HG03103 (cell line): ENCODE measurements at regions not wholly inside any gene's neighbourhood (a gene's known extent, or its start where the extent isn't known, plus 50 kb on each side); places are given as distances from the start of the nearest gene placed in this dataset.
A peak's percentile ranks its signal among the peaks of the same experiment; 100 is the strongest.

Experiments
- ATAC-seq: cut with Tn5 transposase; IDR thresholded peaks from one replicate; pipeline ENCODE4 v1.9.1; 2021; ENCODE audit warnings: low read depth; ENCODE audit not compliant: unreplicated experiment

GRCh38 chr21:29436650-29437049 is 137.9 kb downstream of the BACH1 start:
- no peak for ATAC-seq

GRCh38 chr21:29441651-29442050 is 142.9 kb downstream of the BACH1 start:
- no peak for ATAC-seq

DNA sequence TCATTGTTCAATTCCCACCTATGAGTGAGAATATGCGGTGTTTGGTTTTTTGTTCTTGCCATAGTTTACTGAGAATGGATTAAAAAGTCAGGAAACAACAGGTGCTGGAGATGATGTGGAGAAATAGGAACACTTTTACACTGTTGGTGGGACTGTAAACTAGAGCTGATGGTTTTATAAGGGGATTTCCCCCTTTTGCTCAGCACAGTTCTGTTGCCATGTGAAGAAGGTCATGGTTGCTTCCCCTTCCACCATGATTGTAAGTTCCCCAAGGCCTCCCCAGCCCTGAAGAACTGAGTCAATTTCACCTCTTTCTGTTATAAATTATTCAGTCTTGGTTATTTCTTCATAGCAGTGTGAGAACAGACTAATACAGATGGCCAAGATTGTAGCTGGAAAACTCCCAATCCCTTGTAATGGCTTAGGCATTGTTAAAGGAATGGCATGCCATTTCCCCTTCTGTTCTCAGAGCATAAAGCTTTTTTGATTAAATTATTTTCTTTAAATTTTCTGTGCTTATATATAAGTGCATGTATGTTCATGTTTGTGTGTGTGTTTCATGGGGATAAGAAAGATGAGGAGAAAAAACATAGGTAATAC is 144.8 kb downstream of the BACH1 start:
- ATAC-seq, result no peak

GRCh38 chr21:29448766-29449165 is 150.0 kb downstream of the BACH1 start:
- ATAC-seq, result no peak

GRCh38 chr21:29449306-29449950 is 150.7 kb downstream of the BACH1 start:
- ATAC-seq, result no peak

- ATAC-seq, result no peak
These were observed 151.3 kb downstream of the BACH1 start for GRCh38 chr21:29450058-29450457.

DNA sequence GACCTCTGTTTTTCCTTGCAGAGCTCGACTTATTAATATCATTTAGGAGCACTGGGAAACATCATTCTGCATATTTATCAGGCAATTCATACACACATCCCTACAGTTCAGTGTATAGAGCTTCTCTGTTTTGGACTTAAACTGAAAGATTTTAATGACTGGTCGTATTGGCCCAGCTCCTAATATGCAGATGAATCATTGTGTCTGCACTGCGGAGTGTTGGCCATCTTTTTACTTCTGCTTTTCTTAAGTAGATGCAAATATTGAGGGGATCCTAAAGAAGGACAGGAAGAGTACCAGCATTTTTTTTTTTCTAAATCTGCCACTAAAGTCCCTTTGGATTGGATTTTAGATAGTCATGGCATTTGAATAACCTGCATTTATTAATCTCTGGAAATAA is 154.8 kb downstream of the BACH1 start:
- ATAC-seq, result peak; percentile 79

GRCh38 chr21:29454179-29454578 is 155.5 kb downstream of the BACH1 start:
- no peak for ATAC-seq

- no peak for ATAC-seq
These were observed 163.8 kb downstream of the BACH1 start for GRCh38 chr21:29462479-29462878.

DNA sequence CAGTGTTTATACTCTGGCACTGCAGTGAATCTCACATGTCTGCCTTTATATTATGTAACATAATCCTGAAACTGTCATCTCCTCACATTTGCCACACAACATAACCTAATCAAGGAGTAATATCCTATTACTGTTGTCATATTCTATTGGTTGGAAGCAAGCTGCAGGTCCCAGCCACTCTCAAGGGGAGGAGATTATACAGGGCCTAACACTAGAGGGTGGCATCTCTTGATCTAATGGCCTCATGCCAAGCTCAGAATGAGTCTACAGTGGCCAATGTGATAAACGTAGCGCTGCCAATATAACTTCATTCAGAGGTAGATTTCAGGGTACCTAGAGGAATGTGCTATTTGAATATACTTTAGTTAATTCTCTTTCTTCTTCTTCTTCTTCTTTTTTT is 166.8 kb downstream of the BACH1 start:
- no peak for ATAC-seq

GRCh38 chr21:29466532-29466931 is 167.8 kb downstream of the BACH1 start:
- no peak for ATAC-seq

DNA sequence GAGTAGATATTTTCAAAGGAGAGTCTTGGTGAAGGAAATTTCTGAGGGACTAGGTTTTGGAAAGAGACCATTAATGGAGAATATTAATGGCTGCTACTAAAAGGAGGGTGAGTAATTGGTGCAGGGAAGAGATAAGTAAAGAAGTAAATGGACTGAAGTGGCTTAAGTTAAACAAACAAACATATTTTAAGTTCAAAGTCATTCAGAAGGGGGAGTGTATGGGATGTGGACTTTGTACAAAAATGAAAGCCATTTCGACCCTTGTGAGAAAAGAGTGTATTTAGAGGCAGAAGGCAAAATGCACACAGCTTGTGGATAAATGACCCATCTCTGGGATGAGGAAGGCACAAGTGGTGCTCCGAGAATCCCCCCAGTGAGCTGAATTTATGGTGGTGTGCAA is 171.7 kb downstream of the BACH1 start:
- ATAC-seq, result no peak

- ATAC-seq, result no peak
These were observed 175.1 kb downstream of the BACH1 start for GRCh38 chr21:29473808-29474207.

DNA sequence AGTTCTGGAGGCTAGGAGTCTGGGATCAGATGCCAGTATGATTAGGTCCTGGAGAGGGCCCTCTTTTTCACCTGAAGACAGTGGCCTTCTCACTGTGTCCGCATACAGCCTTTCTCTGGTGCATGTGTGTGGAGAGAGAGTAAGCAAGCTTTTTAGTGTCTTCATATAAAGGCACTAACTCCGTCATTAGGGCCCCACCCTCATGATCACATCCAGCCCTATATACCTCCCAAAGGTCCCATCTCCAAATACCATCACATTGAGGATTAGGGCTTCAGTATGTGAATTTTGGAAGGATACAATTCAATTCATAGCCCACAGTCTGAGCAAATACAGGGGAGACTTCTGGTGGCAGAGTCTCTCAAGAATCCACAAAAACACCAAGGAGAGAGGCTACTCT is 176.6 kb downstream of the BACH1 start:
- no peak for ATAC-seq

- no peak for ATAC-seq
These were observed 178.6 kb downstream of the BACH1 start for GRCh38 chr21:29477347-29477746.

- no peak for ATAC-seq
These were observed 179.2 kb downstream of the BACH1 start for GRCh38 chr21:29477941-29478340.

GRCh38 chr21:29481081-29481480 is 182.4 kb downstream of the BACH1 start:
- ATAC-seq, result no peak

DNA sequence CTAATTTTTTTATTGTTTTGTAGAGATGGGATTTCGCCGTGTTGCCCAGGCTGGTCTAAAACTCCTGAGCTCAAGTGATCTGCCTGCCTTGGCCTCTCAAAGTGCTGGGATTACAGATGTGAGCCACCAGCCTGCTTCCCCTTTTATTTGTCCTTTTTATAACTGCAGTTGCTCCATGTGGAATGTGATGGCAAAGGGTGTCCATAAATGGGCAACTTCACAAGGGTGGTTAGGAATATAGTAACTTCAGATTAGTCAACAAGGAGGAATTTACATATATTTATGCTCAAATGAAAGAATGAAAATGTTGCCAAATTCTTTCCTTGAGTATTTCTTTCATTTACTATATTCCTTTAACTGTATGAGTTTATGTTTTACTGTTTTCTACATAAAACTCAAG is 182.9 kb downstream of the BACH1 start:
- ATAC-seq, result no peak

DNA sequence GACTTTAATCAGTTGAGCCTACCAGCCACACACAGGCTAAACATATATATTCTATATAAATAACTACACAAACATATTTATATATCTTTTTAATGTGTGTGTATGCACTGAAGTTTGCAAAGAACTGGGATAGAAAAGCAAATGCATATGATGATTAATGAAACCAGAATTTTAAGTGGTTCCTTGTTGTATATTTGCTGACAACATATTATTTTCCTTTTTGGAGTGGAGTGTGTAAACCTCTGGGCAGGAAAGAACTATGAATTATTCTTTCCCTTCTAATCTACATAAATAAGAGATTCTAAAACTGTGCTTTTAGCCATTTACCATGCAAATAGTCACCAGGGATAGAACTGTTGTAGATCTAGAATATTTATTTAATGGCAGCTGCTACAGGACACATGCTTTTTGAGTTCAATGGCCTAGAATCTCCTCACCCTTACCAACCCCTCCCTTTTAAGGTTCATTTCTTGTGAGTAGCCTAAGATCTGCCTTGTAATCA is 187.6 kb downstream of the BACH1 start:
- ATAC-seq, result no peak
